Renal pelvis (tissue), 1 donor: ENCODE measurements at regions not wholly inside any gene's neighbourhood (a gene's known extent, or its start where the extent isn't known, plus 50 kb on each side); places are given as distances from the start of the nearest gene placed in this dataset.

Experiments
- DNase-seq: peaks from one replicate; pipeline ENCODE4 v3.0.0-alpha.2; 2013

DNA sequence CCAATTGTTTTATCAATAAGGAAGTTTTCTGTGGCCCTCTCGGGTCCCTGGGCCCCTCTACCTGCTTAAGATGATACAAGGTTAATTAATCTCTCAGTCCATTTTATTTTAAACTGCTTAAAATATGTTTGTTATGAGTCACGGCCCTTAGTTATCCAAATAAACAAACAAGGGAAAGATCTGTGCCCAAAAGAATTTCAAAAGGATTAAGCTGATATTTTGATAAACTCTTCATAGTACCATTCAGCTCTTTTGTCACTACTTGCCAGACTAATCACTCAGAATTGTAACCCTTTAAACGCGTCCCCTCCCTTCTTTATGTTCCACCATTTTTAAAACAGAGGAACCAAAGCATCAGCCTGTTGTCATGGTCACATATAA is 144.7 kb upstream of the STK17B start:
- no peak for DNase-seq

- no peak for DNase-seq
Observed at GRCh38 chr2:196318517-196319377, 147.4 kb upstream of the STK17B start.

GRCh38 chr2:196322973-196323810 is 151.8 kb upstream of the STK17B start:
- DNase-seq = no peak

DNA sequence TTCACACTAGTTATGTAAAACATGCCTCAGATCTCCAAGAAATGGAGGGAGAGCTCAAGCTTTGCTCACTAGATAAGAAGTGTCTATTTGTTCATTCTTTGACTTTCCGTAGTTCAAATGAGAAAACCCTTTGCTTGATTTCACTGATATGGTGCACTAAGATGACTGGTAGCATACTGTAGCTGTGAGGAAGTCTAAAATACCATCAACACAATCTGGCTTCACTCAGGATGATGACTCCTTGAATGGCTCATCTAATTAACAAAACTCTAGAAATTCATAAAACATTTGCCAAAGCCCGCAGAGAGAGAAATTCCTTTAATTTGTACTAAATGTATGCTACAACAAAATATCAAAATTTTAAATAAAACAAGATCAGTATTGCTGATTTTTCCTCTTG is 152.8 kb upstream of the STK17B start:
- DNase-seq = no peak

DNA sequence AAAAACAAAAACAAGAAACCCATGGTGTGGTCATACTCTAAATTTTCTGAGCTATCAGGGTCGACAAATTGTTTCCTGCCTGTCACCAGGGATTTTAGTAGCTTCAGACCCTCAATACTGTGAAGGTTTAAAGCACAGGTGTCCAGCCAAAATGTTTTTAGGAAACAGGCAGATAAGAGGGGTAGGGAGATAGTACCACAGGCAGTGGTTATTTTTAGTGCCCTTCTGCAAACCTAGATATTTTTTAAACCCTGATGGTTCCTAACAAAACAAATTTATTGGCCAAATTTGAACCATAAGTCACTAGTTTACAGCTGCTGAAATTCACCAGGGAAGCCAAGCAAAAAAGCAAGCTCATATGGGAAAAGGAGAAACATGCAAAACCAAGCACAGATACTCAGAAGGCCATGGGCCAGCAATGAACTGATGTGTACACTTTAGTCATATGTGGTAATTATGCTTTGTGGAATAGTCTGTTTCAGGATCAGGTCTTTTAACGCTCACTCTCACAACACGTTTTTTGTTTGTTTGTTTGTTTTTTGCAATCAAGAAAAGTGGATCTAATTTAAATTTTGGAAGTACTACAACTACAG is 156.8 kb upstream of the STK17B start:
- no peak for DNase-seq

DNA sequence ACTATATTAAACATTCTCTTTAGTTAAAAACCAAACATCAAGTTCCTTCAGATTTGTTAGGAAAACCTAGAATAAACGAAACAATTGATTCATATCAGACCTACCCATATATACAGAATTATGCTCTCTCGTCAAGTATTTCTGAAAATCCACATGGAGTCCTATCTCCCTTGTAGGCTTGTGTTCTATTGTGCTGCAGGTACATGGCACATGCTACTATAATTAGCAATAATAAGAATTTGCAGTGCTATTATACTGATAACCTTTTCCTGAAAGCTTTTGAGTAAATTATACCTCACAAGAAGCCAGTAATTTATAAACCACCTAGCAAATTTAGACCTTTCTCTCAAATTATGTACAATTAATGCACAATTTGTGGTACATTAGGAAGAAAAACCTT is 158.6 kb upstream of the STK17B start:
- DNase-seq = no peak

GRCh38 chr2:196330645-196331044 is 159.3 kb upstream of the STK17B start:
- DNase-seq = no peak

DNA sequence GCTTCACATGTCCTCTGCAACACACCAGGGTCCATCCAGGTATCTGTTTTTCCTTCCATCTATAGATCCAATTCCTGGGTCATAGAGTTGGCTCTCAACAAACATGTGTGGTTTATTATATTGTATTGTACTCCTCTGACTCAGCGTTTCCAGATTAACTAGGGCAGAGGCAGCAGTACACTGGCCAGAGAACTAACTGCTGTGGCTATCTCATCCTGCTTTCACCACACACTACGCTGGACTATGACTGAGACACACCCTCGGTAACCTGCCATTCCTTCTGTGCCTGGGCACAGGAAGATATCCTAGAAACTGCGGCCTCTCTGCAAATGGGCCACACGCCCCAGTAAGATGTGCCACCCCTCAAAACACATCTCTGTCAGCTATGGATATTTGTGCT is 159.8 kb upstream of the STK17B start:
- DNase-seq = no peak

DNA sequence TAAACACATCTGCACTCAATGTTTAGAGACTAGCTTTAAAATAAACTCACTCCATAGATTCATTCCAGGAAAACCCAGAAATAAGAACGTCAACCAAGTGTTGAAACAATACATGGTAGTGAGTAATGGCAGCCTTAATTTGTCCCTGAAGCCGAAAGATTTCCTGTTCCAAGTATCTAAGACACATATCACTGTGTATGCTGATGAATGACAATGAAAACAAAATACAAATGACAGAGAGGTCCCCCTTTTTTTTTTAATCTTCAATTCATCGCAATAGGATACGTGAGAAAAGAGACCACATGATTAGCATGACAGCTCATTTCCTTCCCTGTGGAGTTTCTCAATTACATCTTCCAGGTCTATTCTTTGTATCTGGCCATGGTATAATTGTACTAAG is 160.5 kb upstream of the STK17B start:
- no peak for DNase-seq

DNA sequence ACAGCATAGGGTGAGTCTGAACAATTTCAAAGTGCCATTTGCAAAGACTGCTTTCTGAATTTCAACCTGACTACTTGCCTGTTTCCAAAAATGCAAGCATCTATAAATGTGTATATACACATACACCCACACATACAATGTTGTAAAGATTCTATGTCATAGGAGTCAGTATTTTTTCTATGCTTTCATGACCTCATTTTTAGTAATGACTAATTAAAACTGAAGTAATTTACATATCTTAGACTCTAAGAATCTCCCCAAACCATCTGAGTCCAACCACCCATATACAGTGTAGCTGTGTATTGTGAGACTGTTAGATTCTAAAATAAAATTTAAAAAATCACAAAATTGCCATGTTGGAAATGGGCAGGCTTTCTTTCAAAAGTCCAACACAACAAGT is 162.0 kb upstream of the STK17B start:
- no peak for DNase-seq

GRCh38 chr2:196334710-196335109 is 163.3 kb upstream of the STK17B start:
- no peak for DNase-seq

- no peak for DNase-seq
Observed at GRCh38 chr2:196335221-196335634, 163.8 kb upstream of the STK17B start.

DNA sequence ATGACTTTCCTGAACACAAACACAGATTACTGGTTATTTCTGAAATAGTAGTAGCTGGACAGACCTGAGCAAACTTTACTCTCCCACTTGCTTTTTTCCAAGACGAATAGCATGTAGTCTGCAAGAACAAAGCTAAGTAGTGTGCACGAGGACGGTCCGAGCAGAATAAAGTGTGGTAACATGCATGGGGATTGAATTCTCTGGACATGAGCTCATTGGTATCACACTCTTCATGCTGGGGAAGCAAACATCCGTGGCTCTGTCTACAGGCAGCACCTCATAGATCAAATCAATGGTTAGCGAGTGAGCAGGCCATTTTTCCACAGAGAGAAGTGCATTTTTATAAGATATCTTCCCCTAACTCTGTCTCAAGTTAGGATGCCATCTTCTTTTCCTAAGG is 164.8 kb upstream of the STK17B start:
- DNase-seq = no peak

- no peak for DNase-seq
Observed at GRCh38 chr2:196336715-196337114, 165.3 kb upstream of the STK17B start.

DNA sequence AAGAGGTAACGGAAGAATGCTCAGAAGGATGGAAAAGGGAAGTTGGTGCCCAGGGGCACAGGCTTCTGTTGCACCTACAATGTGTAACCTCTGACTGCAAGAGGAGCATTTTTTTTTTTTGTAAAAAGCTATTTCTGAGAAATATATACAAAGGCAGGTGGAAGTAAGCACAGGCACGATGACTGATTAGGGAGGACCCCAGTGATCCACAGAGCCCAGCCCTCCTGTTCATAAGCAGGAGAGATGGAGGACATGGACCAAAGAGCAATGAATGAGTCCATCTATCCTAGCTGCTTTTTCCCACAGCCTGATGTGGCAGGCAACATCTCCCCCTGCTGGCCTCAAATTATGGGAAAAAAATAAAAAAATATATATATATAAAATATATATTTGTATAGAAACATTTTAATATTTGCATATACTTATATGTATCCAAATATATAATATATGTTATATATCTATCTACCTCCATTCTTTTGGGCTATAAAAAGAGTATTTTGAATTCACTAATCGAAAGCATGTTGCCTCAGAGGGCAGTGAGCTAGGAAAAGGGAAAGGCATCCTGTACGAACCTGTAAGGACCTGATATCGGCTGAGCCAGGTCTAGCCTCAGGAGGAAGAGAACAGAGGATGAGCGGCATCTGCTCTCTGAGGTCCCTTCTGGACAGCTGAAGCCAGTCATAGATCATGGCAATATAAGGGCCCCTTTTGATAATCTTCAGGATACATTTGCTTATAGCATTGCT is 166.0 kb upstream of the STK17B start:
- DNase-seq = no peak

GRCh38 chr2:196338440-196338839 is 167.1 kb upstream of the STK17B start:
- DNase-seq = no peak

DNA sequence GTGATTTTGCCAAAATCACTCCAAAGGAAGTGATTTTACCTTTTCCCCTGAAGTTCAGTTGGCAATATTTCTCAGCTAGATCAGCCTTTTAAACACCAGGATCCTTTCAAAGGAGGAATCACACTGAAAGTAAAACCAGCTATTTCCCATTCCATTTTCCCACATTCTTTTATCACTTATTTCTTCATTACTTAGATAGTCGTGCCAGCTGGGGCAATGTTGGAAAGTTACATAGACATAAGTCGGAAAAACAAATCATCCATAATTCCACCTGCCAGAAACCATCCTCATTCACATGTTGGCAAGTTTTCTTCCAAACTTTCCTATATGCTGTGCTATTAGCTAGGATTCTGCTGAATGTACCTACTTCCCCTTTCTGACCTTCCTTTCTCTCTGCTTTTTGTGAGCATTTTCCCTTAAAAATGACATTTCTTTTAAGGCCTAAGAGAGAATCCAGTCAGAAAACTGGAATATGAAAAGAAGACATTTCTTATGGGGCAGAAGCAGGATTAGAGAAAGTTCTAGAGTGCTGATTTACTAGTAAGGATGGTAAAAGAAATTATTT is 170.0 kb upstream of the STK17B start:
- DNase-seq = no peak

GRCh38 chr2:196344397-196344796 is 173.0 kb upstream of the STK17B start:
- DNase-seq = no peak

GRCh38 chr2:196353717-196354116 is 182.3 kb upstream of the STK17B start:
- no peak for DNase-seq

DNA sequence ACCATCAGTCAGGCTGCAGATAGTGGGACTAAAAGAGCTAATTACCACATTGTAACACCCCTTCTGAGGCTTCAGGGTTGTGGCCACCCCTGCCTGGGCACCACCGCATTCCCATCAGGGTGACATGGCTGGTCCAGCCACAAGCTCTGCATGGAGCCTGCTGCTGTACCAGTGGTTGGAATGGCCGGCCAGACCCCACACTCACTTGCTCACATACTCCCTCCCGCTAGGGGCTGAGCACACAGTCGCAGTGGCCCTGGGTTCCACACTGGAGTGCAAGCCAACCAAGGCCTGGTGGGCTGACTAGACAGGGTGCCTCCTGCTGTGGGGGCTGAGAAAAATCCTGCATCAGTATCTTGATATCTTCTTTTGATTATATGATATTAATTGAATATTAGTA is 182.8 kb upstream of the STK17B start:
- DNase-seq = no peak

DNA sequence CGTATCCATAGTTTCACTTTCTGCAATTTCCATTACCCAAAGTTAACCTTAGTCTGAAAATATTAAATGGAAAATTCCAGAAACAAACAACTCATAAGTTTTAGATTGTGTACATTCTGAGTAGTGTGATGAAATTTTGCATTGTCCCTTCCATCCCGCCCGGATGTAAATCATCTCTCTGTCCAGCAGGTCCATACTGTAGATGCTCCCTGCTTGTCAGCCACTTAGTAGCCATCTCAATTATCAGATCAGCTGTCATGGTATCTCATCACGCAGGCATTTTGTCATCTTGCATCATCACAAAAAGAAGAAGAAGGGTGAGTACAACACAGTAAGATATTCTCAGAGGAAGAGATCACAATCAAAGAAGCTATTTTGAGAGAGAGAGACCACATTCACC is 185.0 kb upstream of the STK17B start:
- no peak for DNase-seq

- DNase-seq = no peak
Observed at GRCh38 chr2:196360650-196361049, 189.3 kb upstream of the STK17B start.
